HEK293T (cell line): ENCODE measurements at regions not wholly inside any gene's neighbourhood (a gene's known extent, or its start where the extent isn't known, plus 50 kb on each side); places are given as distances from the start of the nearest gene placed in this dataset.

Experiments
- BHLHE40 ChIP-seq: fragments of 450-650 bp; IDR thresholded peaks from 2 replicates; pipeline ENCODE4 v1.6.1; 2016; ENCODE audit warnings: mild to moderate bottlenecking, moderate library complexity, borderline replicate concordance
- FOXK2 ChIP-seq: fragments of 450-650 bp; IDR thresholded peaks from 2 replicates; pipeline ENCODE4 v1.6.1; 2016; ENCODE audit warnings: mild to moderate bottlenecking
- FOXM1 ChIP-seq: fragments of 450-650 bp; IDR thresholded peaks from 2 replicates; pipeline ENCODE4 v1.6.1; 2017; ENCODE audit warnings: mild to moderate bottlenecking, borderline replicate concordance
- L3MBTL2 ChIP-seq: fragments of 450-650 bp; conservative IDR thresholded peaks from 2 replicates; pipeline ENCODE4 v1.6.1; 2016; ENCODE audit warnings: mild to moderate bottlenecking
- LEF1 ChIP-seq: fragments of 450-650 bp; IDR thresholded peaks from 2 replicates; pipeline ENCODE4 v1.6.1; 2017; ENCODE audit warnings: mild to moderate bottlenecking, borderline replicate concordance
- SP1 ChIP-seq: fragments of 450-650 bp; IDR thresholded peaks from 2 replicates; pipeline ENCODE4 v1.6.1; 2017
- SUZ12 ChIP-seq: fragments of 450-650 bp; IDR thresholded peaks from 2 replicates; pipeline ENCODE4 v1.6.1; 2016; ENCODE audit warnings: mild to moderate bottlenecking

DNA sequence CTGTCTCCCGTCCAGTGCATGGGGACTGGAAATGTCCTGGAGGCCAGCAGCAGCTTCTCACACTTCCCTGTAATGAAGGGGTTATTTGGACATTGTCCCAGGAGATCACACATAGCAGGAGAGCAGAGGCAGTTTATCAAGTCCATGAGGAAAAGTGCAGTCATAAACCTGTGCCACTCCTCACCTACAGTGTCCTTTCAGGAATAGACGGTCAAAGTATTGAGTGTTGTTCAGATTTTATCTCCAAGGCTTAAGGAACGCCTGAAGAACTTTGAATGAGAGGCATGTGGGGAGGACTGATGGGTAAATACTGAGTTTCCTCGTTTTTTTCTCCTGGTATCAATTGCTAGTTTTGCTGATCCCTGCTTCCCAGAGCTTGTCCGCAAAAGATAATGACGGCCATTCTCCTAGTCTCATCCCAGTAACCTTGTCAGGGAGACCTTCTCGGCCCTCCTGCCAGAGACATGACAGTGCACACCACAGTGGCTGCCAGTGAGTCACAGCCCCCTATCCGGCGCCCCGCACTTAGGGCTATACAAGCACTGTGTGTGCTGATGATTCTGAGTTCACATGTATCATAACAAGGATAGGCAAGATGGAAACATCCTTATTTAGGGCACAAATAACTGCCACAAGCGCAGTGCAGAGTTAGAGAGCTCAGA is 495.5 kb upstream of the MGMT start:
- no peak for TF ChIP-seq BHLHE40
- no peak for TF ChIP-seq FOXM1
- TF ChIP-seq SP1 = no peak
- no peak for TF ChIP-seq FOXK2
- TF ChIP-seq SUZ12 = no peak
- TF ChIP-seq LEF1 = no peak
- TF ChIP-seq L3MBTL2 = no peak
